GM18909 (cell line): ENCODE measurements at regions not wholly inside any gene's neighbourhood (a gene's known extent, or its start where the extent isn't known, plus 50 kb on each side); places are given as distances from the start of the nearest gene placed in this dataset.

Experiments
- ATAC-seq: cut with Tn5 transposase; IDR thresholded peaks from one replicate; pipeline ENCODE4 v1.9.1; 2021; ENCODE audit warnings: mild to moderate bottlenecking; ENCODE audit not compliant: unreplicated experiment, poor library complexity

DNA sequence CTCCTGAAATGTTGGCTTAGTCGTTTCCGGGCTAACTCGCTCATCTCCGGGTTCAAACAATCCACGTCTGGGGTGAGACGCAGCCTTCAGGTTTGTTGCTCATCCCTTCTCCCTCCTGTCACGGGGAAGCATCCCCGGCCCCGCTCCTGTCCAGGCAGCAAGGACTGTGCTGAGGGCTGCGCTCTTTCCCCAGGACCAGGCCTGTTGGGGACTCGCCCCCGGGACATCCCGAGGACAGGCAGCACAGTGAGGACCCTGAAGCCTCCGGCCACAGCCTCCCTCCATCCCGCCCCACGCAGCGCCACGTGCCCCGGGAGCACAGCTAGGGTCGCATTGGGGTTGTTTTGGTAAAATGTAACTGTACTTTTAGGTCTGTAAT is 252.0 kb downstream of the BRD1 start:
- no peak for ATAC-seq

DNA sequence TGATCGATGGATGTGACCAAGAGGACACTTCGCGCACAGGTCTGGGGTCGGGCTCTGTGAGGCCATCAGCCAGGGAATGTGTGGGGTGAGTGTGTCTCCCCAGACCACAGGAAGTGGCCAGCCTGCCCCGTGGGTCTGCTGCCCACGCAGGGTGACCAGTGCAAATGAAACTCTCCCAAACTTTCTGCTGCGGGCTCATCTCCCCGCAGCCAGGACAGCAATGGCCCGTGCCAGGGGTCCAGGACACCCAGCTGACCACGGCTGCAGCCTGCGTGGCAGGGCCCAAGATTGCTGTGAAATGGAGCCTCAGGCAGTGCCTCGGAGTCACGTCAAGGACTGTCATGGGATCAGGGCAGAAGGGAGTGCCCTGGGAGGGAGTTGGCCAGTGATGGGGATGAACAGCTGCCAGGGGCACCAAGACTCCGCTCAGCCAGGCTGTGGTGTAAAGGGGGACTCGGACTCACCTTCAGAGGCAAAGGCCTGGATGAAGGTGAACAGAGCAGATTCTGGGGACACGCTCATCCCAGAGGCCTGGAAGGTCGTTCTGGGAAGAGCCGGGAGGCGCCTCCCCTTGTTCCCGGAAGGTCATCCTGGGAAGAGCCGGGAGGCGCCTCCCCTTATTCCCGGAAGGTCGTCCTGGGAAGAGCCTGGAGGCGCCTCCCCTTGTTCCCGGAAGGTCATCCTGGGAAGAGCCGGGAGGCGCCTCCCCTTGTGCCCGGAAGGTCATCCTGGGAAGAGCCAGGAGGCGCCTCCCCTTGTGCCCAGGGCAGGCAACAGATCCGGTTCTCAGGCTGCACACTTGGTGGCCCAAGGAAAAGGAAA is 252.6 kb downstream of the BRD1 start:
- ATAC-seq, result no peak

- ATAC-seq, result no peak
Measured at GRCh38 chr22:49574205-49574880, 253.3 kb downstream of the BRD1 start.

DNA sequence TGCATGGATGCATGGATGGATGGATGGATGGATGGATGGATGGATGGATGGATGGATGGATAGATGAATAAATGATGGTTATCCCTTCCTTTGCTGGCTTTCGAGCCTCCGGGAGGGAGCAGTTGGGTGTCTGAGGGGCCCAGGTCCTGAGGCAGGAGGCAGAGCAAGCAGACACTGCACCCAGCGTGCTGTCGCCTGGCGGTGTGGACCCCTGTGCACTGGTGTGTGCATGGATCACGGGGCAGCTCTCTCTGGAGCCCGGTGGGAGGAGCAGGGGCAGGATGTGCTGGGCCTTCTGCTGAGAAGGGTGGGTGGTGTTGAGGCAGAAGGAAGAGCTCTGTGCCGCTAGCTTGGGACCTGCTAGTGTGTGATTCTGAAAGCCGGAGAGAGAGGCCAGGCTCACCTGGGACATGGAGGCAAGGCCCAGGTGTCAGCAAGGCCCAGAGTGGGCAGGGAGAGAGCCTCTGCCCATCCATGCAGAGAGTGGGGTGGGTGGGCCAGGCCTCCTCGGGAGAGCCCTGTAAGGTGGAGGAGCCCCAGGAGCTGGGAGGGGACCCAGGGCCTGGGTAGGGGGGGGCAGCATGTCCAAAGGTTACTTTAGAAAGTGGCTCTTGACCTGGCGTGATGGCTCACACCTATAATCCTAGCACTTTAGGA is 254.4 kb downstream of the BRD1 start:
- no peak for ATAC-seq

DNA sequence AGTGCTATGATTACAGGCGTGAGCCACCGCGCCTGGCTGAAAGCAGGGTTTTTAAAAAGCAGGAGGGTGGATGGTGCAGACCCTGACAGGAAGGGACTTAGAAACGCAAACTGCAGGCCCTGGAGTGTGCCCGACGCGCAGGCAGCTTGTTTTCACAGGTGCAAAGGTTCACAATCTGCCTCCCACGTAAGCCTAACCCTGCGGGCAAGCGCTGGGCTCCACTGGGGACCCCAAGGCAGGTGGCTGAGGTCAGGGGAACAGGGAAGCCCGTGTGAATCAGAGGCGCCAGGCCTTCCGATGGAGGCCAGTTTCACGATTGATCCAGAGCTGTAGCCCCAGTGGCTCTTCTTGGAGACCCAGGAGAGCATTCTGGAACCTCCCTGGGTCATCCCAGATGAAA is 256.3 kb downstream of the BRD1 start:
- no peak for ATAC-seq

- no peak for ATAC-seq
Measured at GRCh38 chr22:49570032-49570848, 257.4 kb downstream of the BRD1 start.

DNA sequence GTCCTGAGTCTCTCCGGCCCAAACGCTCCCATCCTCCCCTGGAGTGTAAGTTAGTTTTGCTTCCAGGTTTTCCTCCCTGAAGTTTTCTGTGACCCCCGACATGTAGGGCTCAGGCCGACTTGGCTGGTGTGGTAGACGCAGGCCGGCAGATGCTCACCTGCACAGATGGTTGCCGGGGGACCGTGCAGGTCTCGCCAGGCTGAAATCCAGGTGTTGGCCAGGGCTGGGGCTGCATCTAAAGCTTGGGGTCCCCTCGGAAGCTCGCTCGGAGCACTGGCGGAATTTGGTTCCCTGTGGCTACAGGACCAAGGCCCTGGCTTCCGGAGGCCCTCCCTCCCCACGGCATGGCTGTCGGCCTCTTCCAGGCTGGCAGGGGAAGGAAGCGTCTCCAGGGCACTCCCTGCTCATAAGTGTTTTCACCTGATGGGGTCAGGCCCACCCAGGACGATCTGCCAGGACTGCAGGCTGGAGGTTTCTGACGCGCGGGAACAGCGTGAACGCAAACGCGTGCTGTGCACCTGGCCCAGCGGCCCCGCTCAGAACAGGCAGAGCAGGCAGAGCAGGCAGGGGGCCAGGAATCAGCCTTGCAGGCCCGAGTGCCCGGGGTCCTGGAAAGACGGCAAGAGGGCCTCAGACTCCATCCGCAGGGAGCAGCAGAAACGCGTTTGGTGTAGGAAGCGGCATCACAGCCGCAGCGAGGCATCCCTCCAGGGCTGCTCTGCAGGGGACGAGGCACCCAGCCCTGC is 258.2 kb downstream of the BRD1 start:
- no peak for ATAC-seq

DNA sequence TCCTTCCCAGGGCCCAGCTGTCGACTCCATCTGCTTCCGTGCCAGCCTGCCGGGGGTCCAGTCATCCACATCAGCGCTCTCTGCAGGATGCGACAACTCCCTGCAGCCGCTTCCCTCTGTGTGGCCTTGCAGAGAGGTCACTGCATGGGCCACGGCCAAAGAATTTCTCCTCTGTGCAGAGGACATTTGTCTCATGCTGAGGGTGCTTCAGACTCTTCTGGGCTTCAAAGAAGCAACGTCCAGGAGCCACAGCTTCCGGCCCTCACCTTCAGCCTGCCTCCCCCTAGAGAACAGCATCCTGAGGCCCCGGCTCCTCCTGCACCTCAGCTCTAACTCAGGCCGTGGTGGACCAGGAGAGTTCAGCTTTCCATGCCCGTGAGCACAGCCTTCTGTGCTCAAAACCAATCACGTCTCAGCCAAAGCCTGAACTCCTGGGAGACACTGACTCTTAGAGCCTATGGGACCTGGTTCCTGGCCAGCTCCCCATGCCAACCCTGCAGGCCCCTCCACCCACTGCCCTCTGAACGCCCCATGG is 258.9 kb downstream of the BRD1 start:
- no peak for ATAC-seq

DNA sequence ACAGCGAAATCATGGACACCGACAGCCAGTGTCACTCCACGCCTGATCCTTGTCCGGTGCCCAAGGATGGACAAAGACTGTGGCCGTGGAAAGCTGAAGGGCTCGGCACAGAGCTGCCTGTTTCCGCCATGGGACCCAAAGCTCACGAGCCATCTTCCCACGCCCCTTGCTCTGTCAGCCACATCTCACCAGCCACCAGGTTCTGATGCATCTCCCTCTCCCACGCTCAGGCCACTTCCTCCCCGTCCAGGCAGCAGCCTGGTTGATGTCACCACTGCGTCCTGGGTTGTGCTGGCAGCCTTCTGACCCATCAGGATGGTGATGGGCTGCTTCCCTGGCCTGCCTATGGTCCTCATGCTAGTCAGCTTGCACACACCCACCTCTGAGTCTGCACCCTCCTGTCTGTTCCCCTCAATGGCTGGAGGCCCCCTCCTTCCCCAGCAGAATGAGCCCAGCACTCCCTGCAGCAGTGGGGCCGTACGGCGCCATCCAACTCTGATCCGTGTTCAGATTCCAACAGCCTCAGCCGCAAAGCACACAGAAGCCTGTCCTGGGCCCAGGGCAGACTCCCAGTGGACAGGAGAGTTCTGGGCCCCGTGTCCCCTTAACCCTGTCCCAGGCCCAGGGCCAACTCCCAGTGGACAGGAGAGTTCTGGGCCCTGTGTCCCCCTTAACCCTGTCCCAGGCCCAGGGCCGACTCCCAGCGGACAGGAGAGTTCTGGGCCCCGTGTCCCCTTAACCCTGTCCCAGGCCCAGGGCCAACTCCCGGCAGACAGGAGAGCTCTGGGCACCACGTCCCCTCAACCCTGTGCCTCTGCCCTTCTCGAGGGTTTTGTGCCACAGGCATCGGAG is 259.5 kb downstream of the BRD1 start:
- no peak for ATAC-seq

GRCh38 chr22:49566693-49567092 is 261.0 kb downstream of the BRD1 start:
- no peak for ATAC-seq

GRCh38 chr22:49566141-49566541 is 261.5 kb downstream of the BRD1 start:
- ATAC-seq, result no peak

- no peak for ATAC-seq
Measured at GRCh38 chr22:49565516-49565855, 262.2 kb downstream of the BRD1 start.

GRCh38 chr22:49564666-49565515 is 262.8 kb downstream of the BRD1 start:
- no peak for ATAC-seq

GRCh38 chr22:49564054-49564453 is 263.6 kb downstream of the BRD1 start:
- no peak for ATAC-seq

GRCh38 chr22:49562685-49563249 is 264.9 kb downstream of the BRD1 start:
- ATAC-seq, result no peak

- no peak for ATAC-seq
Measured at GRCh38 chr22:49561976-49562375, 265.7 kb downstream of the BRD1 start.

DNA sequence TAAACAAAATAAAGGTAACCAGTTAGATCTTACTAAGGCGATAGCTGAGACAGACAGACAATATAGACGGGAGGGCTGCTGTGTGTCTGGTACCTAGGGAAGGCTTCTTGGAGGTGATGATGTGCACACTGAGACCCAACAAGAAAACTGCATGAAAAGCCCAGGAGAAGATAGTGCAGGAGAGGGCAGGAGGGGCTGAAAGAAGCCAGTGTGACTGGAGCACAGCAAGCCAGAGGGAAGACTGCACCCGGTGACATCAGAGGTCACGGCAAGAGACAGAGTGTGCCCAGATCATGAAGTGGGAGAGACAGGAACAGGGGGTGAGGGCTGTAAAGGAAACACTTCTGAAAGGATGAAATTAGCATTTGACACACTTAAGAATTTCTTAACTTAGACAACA is 266.3 kb downstream of the BRD1 start:
- ATAC-seq, result no peak

DNA sequence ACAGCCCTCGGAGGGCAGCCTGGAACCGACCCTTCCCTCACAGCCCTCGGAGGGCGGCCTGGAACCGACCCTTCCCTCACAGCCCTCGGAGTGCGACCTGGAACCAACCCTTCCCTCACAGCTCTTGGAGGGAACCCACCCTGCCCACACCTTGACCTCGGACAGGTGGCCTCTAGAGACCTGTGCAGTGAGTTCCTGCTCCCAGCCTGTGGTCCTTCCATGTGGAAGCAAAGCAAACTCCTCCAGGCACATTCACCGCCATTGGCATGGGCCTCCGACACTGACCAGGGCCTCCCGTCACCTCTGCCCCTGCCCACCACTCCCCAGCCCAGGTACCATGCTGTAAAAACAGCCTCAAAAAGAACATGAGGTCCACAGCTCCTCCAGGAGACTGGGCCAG is 272.1 kb downstream of the BRD1 start:
- no peak for ATAC-seq
